Inferior parietal cortex (tissue), 1 donor: ENCODE measurements at regions not wholly inside any gene's neighbourhood (a gene's known extent, or its start where the extent isn't known, plus 50 kb on each side); places are given as distances from the start of the nearest gene placed in this dataset.
"Not testable (repeated sequence)": the region's sequence is repeated elsewhere in the genome, so short reads cannot be mapped to it uniquely, and the experiment has no call there.

ENCODE experiments used
- DNase-seq: peaks from one replicate; pipeline ENCODE4 v3.0.0-alpha.2; 2016; ENCODE audit errors: extremely low spot score

- DNase-seq: not testable (repeated sequence)
Observed at GRCh38 chr2:87571889-87572465, 175.9 kb upstream of the PLGLB2 start.

- not testable (repeated sequence) for DNase-seq
Observed at GRCh38 chr2:87572906-87573305, 175.0 kb upstream of the PLGLB2 start.

GRCh38 chr2:87573386-87574192 is 174.3 kb upstream of the PLGLB2 start:
- not testable (repeated sequence) for DNase-seq

GRCh38 chr2:87574193-87575119 is 173.4 kb upstream of the PLGLB2 start:
- DNase-seq: not testable (repeated sequence)

GRCh38 chr2:87575138-87575537 is 172.7 kb upstream of the PLGLB2 start:
- not testable (repeated sequence) for DNase-seq

GRCh38 chr2:87577358-87577757 is 170.5 kb upstream of the PLGLB2 start:
- DNase-seq: not testable (repeated sequence)

- DNase-seq: not testable (repeated sequence)
Observed at GRCh38 chr2:87582152-87582551, 165.7 kb upstream of the PLGLB2 start.

- DNase-seq: not testable (repeated sequence)
Observed at GRCh38 chr2:87582579-87582978, 165.3 kb upstream of the PLGLB2 start.

GRCh38 chr2:87583370-87583769 is 164.5 kb upstream of the PLGLB2 start:
- not testable (repeated sequence) for DNase-seq

GRCh38 chr2:87583803-87584202 is 164.1 kb upstream of the PLGLB2 start:
- not testable (repeated sequence) for DNase-seq

GRCh38 chr2:87584268-87584906 is 163.5 kb upstream of the PLGLB2 start:
- DNase-seq: not testable (repeated sequence)

GRCh38 chr2:87587934-87588333 is 160.0 kb upstream of the PLGLB2 start:
- DNase-seq: not testable (repeated sequence)

- DNase-seq: not testable (repeated sequence)
Observed at GRCh38 chr2:87592974-87593373, 154.9 kb upstream of the PLGLB2 start.

- not testable (repeated sequence) for DNase-seq
Observed at GRCh38 chr2:87593784-87594610, 153.9 kb upstream of the PLGLB2 start.

- not testable (repeated sequence) for DNase-seq
Observed at GRCh38 chr2:87594611-87594992, 153.3 kb upstream of the PLGLB2 start.

GRCh38 chr2:87595017-87595416 is 152.9 kb upstream of the PLGLB2 start:
- DNase-seq: not testable (repeated sequence)

- not testable (repeated sequence) for DNase-seq
Observed at GRCh38 chr2:87600961-87601360, 146.9 kb upstream of the PLGLB2 start.

GRCh38 chr2:87602118-87602517 is 145.8 kb upstream of the PLGLB2 start:
- DNase-seq: not testable (repeated sequence)

- not testable (repeated sequence) for DNase-seq
Observed at GRCh38 chr2:87602728-87603127, 145.2 kb upstream of the PLGLB2 start.
